GM12878 (cell line): ENCODE measurements at regions not wholly inside any gene's neighbourhood (a gene's known extent, or its start where the extent isn't known, plus 50 kb on each side); places are given as distances from the start of the nearest gene placed in this dataset.

Experiments used
- CEBPB ChIP-seq, 2 experiments: fragments of 150-350 bp in 1 of 2; IDR thresholded peaks; 2 replicates each; pipeline ENCODE4 v1.6.1; 2012 to 2014; ENCODE audit warnings: low read depth in 2 of 2, low read length in 2 of 2, borderline replicate concordance in 1 of 2, inconsistent platforms in 1 of 2
- CREB1 ChIP-seq: IDR thresholded peaks from 2 replicates; pipeline ENCODE4 v1.6.1; 2012; ENCODE audit warnings: low read depth, mild to moderate bottlenecking, inconsistent platforms
- CUX1 ChIP-seq: IDR thresholded peaks from 2 replicates; pipeline ENCODE4 v1.6.1; 2012; ENCODE audit warnings: improper control_type of control experiment, low read depth, low read length; ENCODE audit not compliant: insufficient replicate concordance
- EZH2 ChIP-seq: IDR thresholded peaks from 2 replicates; pipeline ENCODE4 v1.6.1; 2012; ENCODE audit warnings: low read depth, mild to moderate bottlenecking, control low read depth, inconsistent platforms, low read length, borderline replicate concordance; ENCODE audit not compliant: control insufficient read depth
- FOXM1 ChIP-seq: IDR thresholded peaks from 2 replicates; pipeline ENCODE4 v1.6.1; 2012; ENCODE audit warnings: low read depth, mild to moderate bottlenecking, inconsistent platforms, low read length, moderate library complexity
- NFYB ChIP-seq: IDR thresholded peaks from 2 replicates; pipeline ENCODE4 v1.6.1; 2011; ENCODE audit warnings: low read depth, mild to moderate bottlenecking, low read length, improper control_type of control experiment, moderate library complexity; ENCODE audit not compliant: insufficient read depth
- RELA ChIP-seq: fragments of 450-650 bp; IDR thresholded peaks from 2 replicates; pipeline ENCODE4 v1.8.0; 2014; ENCODE audit warnings: borderline replicate concordance; ENCODE audit not compliant: partially characterized antibody
- RELB ChIP-seq: fragments of 450-650 bp; IDR thresholded peaks from 2 replicates; pipeline ENCODE4 v1.6.1; 2017; ENCODE audit warnings: low read depth, mild to moderate bottlenecking, moderate library complexity
- SMC3 ChIP-seq: IDR thresholded peaks from 2 replicates; pipeline ENCODE4 v1.6.1; 2011; ENCODE audit warnings: low read length, improper control_type of control experiment, borderline replicate concordance
- USF1 ChIP-seq: IDR thresholded peaks from 2 replicates; pipeline ENCODE4 v1.6.1; 2011; ENCODE audit warnings: borderline replicate concordance, low read depth, mild to moderate bottlenecking, moderate library complexity, mixed read lengths, low read length; ENCODE audit not compliant: insufficient read depth; ENCODE audit errors: extremely low read length
- YY1 ChIP-seq: IDR thresholded peaks from 2 replicates; pipeline ENCODE4 v1.6.1; 2011; ENCODE audit warnings: low read depth, mild to moderate bottlenecking, low read length
- ZNF384 ChIP-seq: IDR thresholded peaks from 2 replicates; pipeline ENCODE4 v1.6.1; 2012; ENCODE audit warnings: low read depth, mild to moderate bottlenecking, low read length, improper control_type of control experiment, borderline replicate concordance
- TF ChIP-seq, protein P1 (sequence below): fragments of 450-650 bp; IDR thresholded peaks from 2 replicates; pipeline ENCODE4 v1.6.1; 2017; ENCODE audit warnings: mild to moderate bottlenecking, low read depth, inconsistent platforms; ENCODE audit not compliant: poor library complexity, severe bottlenecking

- TF ChIP-seq CUX1 (no peak), SMC3 (no peak), EZH2 (no peak), USF1 (no peak), ZNF384 (no peak), CREB1 (no peak), FOXM1 (no peak), RELA (no peak), CEBPB (IDR thresholded peaks at IDR 0.05; ENCODE audit: borderline replicate concordance in 1 of 2, low read depth in 2 of 2, low read length in 2 of 2) (no peak), NFYB (no peak), RELB (no peak), YY1 (no peak)
- TF ChIP-seq, protein P1, sequence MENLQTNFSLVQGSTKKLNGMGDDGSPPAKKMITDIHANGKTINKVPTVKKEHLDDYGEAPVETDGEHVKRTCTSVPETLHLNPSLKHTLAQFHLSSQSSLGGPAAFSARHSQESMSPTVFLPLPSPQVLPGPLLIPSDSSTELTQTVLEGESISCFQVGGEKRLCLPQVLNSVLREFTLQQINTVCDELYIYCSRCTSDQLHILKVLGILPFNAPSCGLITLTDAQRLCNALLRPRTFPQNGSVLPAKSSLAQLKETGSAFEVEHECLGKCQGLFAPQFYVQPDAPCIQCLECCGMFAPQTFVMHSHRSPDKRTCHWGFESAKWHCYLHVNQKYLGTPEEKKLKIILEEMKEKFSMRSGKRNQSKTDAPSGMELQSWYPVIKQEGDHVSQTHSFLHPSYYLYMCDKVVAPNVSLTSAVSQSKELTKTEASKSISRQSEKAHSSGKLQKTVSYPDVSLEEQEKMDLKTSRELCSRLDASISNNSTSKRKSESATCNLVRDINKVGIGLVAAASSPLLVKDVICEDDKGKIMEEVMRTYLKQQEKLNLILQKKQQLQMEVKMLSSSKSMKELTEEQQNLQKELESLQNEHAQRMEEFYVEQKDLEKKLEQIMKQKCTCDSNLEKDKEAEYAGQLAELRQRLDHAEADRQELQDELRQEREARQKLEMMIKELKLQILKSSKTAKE = no peak
Observed at GRCh38 chr6:164523087-164523654, 786.2 kb downstream of the C6orf118 start (continued).
